IMR-90 (cell line): ENCODE measurements at regions not wholly inside any gene's neighbourhood (a gene's known extent, or its start where the extent isn't known, plus 50 kb on each side); places are given as distances from the start of the nearest gene placed in this dataset.

Source experiments
- ATAC-seq: fragments of 200-7000 bp; cut with Tn5 transposase; 2 replicates; pipeline ENCODE4 v1.9.1; 2020; ENCODE audit warnings: low read depth, mild to moderate bottlenecking, moderate library complexity
- BruUV-seq: library from RNA; stranded (reverse); fragments of 400-500 nt; replicated peaks from 2 replicates; lab custom pipeline; 2021; lab: Mats Ljungman, UMichigan
- CTCF ChIA-PET: fragments of 300-600 bp; formaldehyde crosslinking; extraction: SDS; loops from one replicate; lab custom pipeline; 2021; ENCODE audit warnings: antibody characterized with exemption; lab: Yijun Ruan, JAX
- POLR2A ChIA-PET: fragments of 300-600 bp; sonication (Branson Sonifier 250); formaldehyde crosslinking; loops from one replicate; lab custom pipeline; 2022; ENCODE audit warnings: antibody characterized with exemption; ENCODE audit not compliant: unreplicated experiment; lab: Charles Lee
- DNase-seq: peaks from one replicate; pipeline ENCODE4 v3.0.0; 2013
- H2AFZ ChIP-seq: replicated peaks from 2 replicates; pipeline ENCODE3; 2013; ENCODE audit warnings: low read length, mild to moderate bottlenecking; ENCODE audit not compliant: poor library complexity
- H2AK5ac ChIP-seq: 2 replicates; pipeline ENCODE4 v1.6.1; 2013; ENCODE audit warnings: low read depth, low read length, inconsistent platforms
- H2AK9ac ChIP-seq: replicated peaks from 2 replicates; pipeline ENCODE3; 2013; ENCODE audit warnings: mild to moderate bottlenecking, low read depth, low read length, moderate library complexity; ENCODE audit not compliant: poor library complexity
- H2BK120ac ChIP-seq: 2 replicates; pipeline ENCODE4 v1.6.1; 2013; ENCODE audit warnings: low read depth, low read length, inconsistent platforms
- H2BK15ac ChIP-seq: 3 replicates; pipeline ENCODE4 v1.6.1; 2013; ENCODE audit warnings: low read depth, low read length, inconsistent platforms
- H2BK20ac ChIP-seq: 2 replicates; pipeline ENCODE4 v1.6.1; 2013; ENCODE audit warnings: low read depth, mild to moderate bottlenecking, inconsistent platforms, low read length, moderate library complexity
- H2BK5ac ChIP-seq: 2 replicates; pipeline ENCODE4 v1.6.1; 2013; ENCODE audit warnings: mild to moderate bottlenecking, low read depth, low read length, inconsistent platforms; ENCODE audit not compliant: poor library complexity, severe bottlenecking
- H3K14ac ChIP-seq: replicated peaks from 2 replicates; pipeline ENCODE4 v1.6.1; 2013; ENCODE audit warnings: low read depth, low read length, inconsistent platforms
- H3K18ac ChIP-seq: 2 replicates; pipeline ENCODE4 v1.6.1; 2013; ENCODE audit warnings: low read depth, low read length, control low read depth
- H3K23ac ChIP-seq: 2 replicates; pipeline ENCODE4 v1.6.1; 2013; ENCODE audit warnings: low read depth, low read length, inconsistent platforms
- H3K27ac ChIP-seq: 2 replicates; pipeline ENCODE4 v1.5.1; 2013; ENCODE audit warnings: mild to moderate bottlenecking, control low read depth, low read length; ENCODE audit not compliant: insufficient read depth
- H3K27me3 ChIP-seq: 2 replicates; pipeline ENCODE4 v1.6.1; 2013; ENCODE audit warnings: low read length; ENCODE audit not compliant: control insufficient read depth, insufficient read depth
- H3K36me3 ChIP-seq: 2 replicates; pipeline ENCODE4 v1.6.1; 2013; ENCODE audit warnings: low read length, mixed read lengths; ENCODE audit not compliant: control insufficient read depth, insufficient read depth
- H3K4ac ChIP-seq: 2 replicates; pipeline ENCODE4 v1.6.1; 2013; ENCODE audit warnings: low read depth, low read length, inconsistent platforms
- H3K4me1 ChIP-seq: 2 replicates; pipeline ENCODE4 v1.6.1; 2013; ENCODE audit warnings: low read length, mixed read lengths; ENCODE audit not compliant: control insufficient read depth, insufficient read depth
- H3K4me2 ChIP-seq: 2 replicates; pipeline ENCODE4 v1.6.1; 2013; ENCODE audit warnings: low read depth, mild to moderate bottlenecking, control low read depth, low read length, moderate library complexity
- H3K4me3 ChIP-seq: 2 replicates; pipeline ENCODE4 v1.5.1; 2013; ENCODE audit warnings: low read depth, mild to moderate bottlenecking, control low read depth, low read length, moderate library complexity; ENCODE audit not compliant: insufficient read depth
- H3K56ac ChIP-seq: 2 replicates; pipeline ENCODE4 v1.6.1; 2013; ENCODE audit warnings: low read length, inconsistent platforms; ENCODE audit not compliant: insufficient read depth; ENCODE audit errors: extremely low read depth
- H3K79me1 ChIP-seq, 2 experiments: 2 replicates each; pipeline ENCODE4 v1.6.1; 2013; ENCODE audit warnings: low read length in 2 of 2, inconsistent platforms in 1 of 2, low read depth in 1 of 2
- H3K9ac ChIP-seq: 2 replicates; pipeline ENCODE4 v1.6.1; 2013; ENCODE audit warnings: low read depth, low read length, control low read depth
- H3K9me1 ChIP-seq: 2 replicates; pipeline ENCODE4 v1.6.1; 2013; ENCODE audit warnings: low read length, inconsistent platforms; ENCODE audit not compliant: insufficient read depth
- H3K9me3 ChIP-seq: 2 replicates; pipeline ENCODE4 v1.6.1; 2013; ENCODE audit warnings: low read length; ENCODE audit not compliant: control insufficient read depth, insufficient read depth
- H4K20me1 ChIP-seq: 2 replicates; pipeline ENCODE4 v1.6.1; 2013; ENCODE audit warnings: low read length, inconsistent platforms; ENCODE audit not compliant: insufficient read depth
- H4K5ac ChIP-seq: 2 replicates; pipeline ENCODE4 v1.6.1; 2013; ENCODE audit warnings: mild to moderate bottlenecking, low read depth, low read length, control low read depth
- H4K8ac ChIP-seq, 2 experiments: 2 replicates each; pipeline ENCODE4 v1.6.1; 2013; ENCODE audit warnings: low read depth in 2 of 2, low read length in 2 of 2, control low read depth in 1 of 2, inconsistent platforms in 1 of 2
- H4K91ac ChIP-seq: 2 replicates; pipeline ENCODE4 v1.6.1; 2013; ENCODE audit warnings: low read depth, low read length, inconsistent platforms; ENCODE audit not compliant: insufficient read depth
- MAFK ChIP-seq: IDR thresholded peaks from 2 replicates; pipeline ENCODE4 v1.6.1; 2012; ENCODE audit warnings: low read depth, low read length, improper control_type of control experiment
- MXI1 ChIP-seq: IDR thresholded peaks from 2 replicates; pipeline ENCODE4 v1.6.1; 2012; ENCODE audit warnings: low read depth, mild to moderate bottlenecking, low read length, moderate library complexity, borderline replicate concordance
- WGBS, 2 experiments: methylation state at CpG; one replicate each; pipeline versions ENCODE4 v1.1.5 to v1.1.7; 2013; ENCODE audit warnings: missing lambda C conversion rate in 2 of 2; ENCODE audit not compliant: insufficient read length in 1 of 2; ENCODE audit errors: extremely low coverage in 2 of 2; 5-methylcytosine and 5-hydroxymethylcytosine counted together
- dilution Hi-C: fragments of 300-500 bp; cut with HindIII; formaldehyde crosslinking; loops from one replicate; pipeline ENCODE4 v1.14.3; 2018; ENCODE audit warnings: low sequenced_read_pairs; ENCODE audit not compliant: unreplicated experiment
- in situ Hi-C: fragments of 300-500 bp; cut with MboI; formaldehyde crosslinking; loops from 3 replicates; pipeline ENCODE4 v1.14.3; 2019; ENCODE audit warnings: low sequenced_read_pairs, inconsistent platforms, mixed read lengths
- intact Hi-C: fragments of 100-400 bp; cut with micrococcal nuclease; formaldehyde crosslinking; loops from 2 replicates; pipeline ENCODE4 v1.10.0; 2022

DNA sequence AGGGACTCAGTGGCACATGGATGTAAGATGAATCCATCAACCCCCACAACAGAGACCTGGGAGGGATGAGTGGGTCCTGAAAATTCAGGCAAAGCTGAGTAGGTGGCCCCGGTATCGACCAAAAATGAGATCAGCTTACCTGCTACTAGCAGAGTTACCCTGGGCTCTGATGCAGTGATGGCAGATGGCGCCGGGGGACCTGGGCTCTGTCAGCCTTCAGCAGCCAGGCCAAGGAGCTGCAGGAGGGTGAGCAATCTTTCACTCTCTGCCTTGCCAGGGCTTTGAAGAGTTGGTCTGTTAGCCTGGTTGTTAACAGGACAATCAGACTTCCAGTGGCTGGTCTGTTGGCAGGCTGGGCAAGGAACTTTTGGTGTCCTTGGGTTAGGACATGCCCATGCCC lies 1054.8 kb downstream of the SI start:
- no peak overlapping the region for H4K8ac ChIP-seq
- ATAC-seq (no peak), DNase-seq (no peak)
- H3K56ac ChIP-seq = no peak overlapping the region
- no peak overlapping the region for H3K23ac ChIP-seq
- no peak overlapping the region for H2BK120ac ChIP-seq
- no peak overlapping the region for H3K4me2 ChIP-seq
- H3K18ac ChIP-seq = no peak overlapping the region
- H2BK5ac ChIP-seq = no peak overlapping the region
- H3K9me1 ChIP-seq = no peaks in the 10 kb centered on the region
- no peaks in the 10 kb centered on the region for H3K4me1 ChIP-seq
- no TSS peak for BruUV-seq
- H3K4ac ChIP-seq = no peak overlapping the region
- H2BK20ac ChIP-seq = no peak overlapping the region
- 100% methylated on average over 1 of the region's 4 CpGs; no CpG with 5 or more reads in 1 of the 2 experiments for WGBS, 2 experiments
- no peak overlapping the region for H4K91ac ChIP-seq
- no peak overlapping the region for H2BK15ac ChIP-seq
- H4K20me1 ChIP-seq = no peaks in the 10 kb centered on the region
- no peaks in the 10 kb centered on the region for H3K79me1 ChIP-seq
- no peak overlapping the region for H3K14ac ChIP-seq
- no peak overlapping the region for H2AFZ ChIP-seq
- CTCF ChIA-PET = no interaction called here
- no peaks in the 10 kb centered on the region for H3K27me3 ChIP-seq
- H3K27ac ChIP-seq = no peak overlapping the region
- no peak overlapping the region for H3K9ac ChIP-seq
- no peak overlapping the region for H2AK9ac ChIP-seq
- peaks cover 24% of the 10 kb centered on the region for H3K9me3 ChIP-seq
- no peaks in the 10 kb centered on the region for H3K36me3 ChIP-seq
- no peak for TF ChIP-seq MAFK
- no peak for TF ChIP-seq MXI1
- H4K5ac ChIP-seq = no peak overlapping the region
- no peak overlapping the region for H3K4me3 ChIP-seq
- no peak overlapping the region for H2AK5ac ChIP-seq
- POLR2A ChIA-PET = no interaction called here
- intact Hi-C loops = no loop called here
- in situ Hi-C loops = no loop called here
- dilution Hi-C loops = no loop called here
